Activated naive CD8-positive, alpha-beta T cell treated with anti-CD3 and anti-CD28 coated beads, Interleukin-2, amount 50 U/mL, for 16 hours (primary cell): ENCODE measurements at regions not wholly inside any gene's neighbourhood (a gene's known extent, or its start where the extent isn't known, plus 50 kb on each side); places are given as distances from the start of the nearest gene placed in this dataset.
"Not testable (repeated sequence)": the region's sequence is repeated elsewhere in the genome, so short reads cannot be mapped to it uniquely, and the experiment has no call there.

ENCODE experiments used
- DNase-seq: peaks from one replicate; pipeline ENCODE4 v3.0.0-alpha.2; 2020; ENCODE audit warnings: low read depth, low spot score

DNA sequence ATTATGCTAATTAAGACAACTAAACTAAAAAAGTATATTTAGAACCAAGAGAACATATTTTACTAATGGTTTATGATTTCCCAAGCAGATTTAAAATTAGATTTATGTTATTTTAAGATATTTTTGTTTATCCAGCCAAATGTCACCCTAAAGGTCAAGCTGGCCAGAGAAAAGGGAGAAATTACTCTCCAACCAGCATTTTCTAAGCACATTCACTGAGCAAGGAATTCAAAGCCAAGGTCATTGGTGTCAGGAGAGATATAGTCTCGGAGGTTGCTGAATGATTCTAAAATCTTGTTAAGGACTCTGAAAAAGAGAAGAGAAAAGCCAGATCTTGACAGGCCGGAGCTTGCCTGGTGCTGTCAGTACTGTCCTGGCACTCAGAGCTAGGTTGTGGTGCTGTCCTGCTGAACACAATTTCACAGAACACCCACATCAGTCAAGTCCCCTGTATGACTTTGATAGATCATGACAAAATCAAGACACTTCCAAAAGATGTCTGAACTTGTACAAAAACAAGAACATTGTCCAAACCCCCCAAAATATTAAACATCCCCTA is 222.3 kb upstream of the SMLR1 start:
- DNase-seq: no peak

DNA sequence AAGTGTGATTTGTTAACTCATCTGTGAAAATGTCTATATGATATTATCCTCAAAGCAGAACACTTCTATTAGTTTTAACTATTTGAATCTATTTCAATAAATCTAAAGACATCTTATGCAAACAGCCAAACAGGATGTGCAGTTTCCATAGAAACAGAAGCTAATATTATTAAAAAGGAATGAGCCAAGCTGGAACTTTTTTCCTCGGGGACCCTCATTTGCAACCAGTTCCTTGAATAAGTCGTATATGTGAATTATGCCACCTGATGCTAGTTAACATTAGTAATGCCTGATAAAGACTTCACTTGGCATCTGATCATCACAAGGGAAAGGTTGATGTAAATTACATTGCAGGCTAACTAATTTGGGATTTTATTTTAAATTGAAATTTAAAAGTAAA is 216.9 kb upstream of the SMLR1 start:
- no peak for DNase-seq

GRCh38 chr6:130611366-130611765 is 215.8 kb upstream of the SMLR1 start:
- no peak for DNase-seq

DNA sequence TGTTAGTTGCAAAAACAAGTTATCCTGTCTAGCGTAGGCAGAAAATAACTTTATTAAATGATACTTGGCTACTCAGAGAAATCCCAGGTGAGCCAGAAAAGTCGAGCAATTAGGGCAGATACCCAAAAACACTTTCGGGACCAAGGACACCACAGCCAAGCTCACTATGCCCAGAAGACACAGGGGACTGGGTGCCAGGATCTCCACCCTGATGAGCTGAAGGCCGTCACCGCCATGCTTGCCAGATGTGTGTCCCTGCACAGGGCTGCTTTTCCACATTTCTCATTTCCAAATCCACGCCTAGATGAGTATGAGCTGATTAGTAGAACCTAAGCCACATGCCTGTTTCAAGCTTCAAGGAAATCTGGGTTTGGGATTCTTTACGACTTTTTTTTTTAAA is 214.0 kb upstream of the SMLR1 start:
- DNase-seq: no peak

GRCh38 chr6:130615816-130616215 is 211.4 kb upstream of the SMLR1 start:
- no peak for DNase-seq

DNA sequence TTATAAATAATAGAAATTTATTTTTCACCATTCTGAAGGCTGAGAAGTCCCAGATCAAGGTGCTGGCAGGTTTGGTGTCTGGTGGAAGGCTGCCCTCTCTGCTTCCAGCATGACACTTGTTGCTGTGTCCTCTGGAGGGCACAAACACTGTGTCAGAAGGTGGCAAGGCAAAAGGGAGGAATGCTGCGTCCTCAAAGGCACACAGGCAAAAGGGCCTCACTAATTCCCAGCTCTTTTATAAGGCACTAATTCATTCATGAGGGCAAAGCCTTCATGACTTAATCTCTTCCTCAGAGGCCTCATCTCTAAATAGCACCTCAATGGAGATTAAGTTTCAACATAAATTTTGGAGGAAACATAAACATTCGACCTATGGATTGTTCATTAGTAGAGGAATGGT is 209.5 kb upstream of the SMLR1 start:
- DNase-seq: no peak

- not testable (repeated sequence) for DNase-seq
These were observed 208.4 kb upstream of the SMLR1 start for GRCh38 chr6:130618806-130619205.

DNA sequence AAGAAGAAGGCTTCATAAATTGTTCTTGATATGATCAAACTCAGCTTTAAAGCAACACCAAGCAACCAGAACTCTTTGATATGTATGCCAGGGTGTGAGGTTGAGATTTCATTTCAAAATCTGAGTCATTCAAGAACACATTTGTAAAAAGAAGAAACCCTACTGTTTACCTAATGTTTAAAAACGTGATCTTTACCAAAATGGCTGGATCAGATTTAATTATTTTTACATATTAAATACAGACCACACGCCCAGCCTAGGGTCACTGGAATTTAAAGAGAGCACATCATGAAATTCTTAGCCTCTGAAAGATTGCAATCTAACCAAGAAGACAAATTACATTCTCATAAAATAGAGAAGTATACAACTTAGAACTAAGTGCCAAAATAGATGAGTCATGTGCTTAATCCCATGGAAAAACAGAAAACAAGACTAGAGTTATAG is 206.8 kb upstream of the SMLR1 start:
- no peak for DNase-seq

DNA sequence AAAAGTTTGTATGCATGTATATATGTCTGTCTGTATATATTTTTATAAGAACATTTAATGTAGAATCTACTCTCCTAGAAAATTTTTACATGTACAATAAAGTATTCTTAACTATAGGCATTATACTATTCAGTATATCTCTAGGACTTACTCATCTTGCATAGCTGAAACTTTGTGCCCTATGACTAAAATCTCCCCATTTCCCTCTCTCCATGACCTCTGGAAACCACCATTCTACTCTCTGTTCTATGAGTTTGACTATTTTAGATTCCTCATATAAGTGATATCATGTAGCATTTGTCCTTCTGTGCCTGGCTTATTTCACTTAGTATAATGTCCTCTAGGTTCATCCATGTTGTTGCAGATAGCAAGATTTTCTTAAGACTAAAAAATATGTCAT is 205.1 kb upstream of the SMLR1 start:
- no peak for DNase-seq

- no peak for DNase-seq
These were observed 203.2 kb upstream of the SMLR1 start for GRCh38 chr6:130624046-130624445.

GRCh38 chr6:130625825-130626527 is 201.2 kb upstream of the SMLR1 start:
- no peak for DNase-seq

DNA sequence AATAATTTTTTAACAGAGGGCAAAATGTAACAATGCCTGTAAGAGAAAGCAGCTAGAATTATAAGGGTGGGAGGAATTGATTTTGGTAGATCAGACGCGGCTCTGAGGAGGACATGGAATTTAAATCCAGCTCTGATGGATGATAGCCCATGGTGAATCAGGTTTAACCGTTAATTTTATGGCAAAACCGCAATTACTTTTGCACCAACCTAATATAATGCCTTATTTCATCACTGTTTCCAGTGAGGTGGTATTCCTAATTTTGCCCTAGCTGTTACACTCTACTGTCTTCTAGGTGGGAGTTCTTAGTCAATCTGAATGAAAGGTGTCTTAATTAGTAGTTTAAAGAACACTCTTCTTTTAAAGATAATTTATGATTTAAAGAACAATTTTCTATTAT is 198.3 kb upstream of the SMLR1 start:
- no peak for DNase-seq

DNA sequence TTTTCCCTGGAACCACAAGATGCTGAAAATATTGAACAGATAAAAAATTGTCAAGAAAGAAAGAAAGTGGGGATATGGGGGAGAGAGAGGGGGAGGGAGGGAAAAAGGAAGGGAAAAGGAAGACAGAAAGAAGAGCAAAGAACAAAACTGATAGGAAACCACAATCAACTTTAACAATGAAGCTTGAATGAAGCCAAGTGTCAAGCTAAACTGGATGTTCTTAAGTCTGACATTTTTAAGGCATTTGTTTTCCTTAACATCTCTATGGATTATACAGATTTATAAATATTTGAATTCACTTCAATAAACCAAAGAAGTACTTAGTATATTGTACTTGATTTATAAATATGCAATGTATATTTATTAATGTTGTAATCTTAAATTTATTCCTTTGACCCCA is 197.6 kb upstream of the SMLR1 start:
- no peak for DNase-seq

DNA sequence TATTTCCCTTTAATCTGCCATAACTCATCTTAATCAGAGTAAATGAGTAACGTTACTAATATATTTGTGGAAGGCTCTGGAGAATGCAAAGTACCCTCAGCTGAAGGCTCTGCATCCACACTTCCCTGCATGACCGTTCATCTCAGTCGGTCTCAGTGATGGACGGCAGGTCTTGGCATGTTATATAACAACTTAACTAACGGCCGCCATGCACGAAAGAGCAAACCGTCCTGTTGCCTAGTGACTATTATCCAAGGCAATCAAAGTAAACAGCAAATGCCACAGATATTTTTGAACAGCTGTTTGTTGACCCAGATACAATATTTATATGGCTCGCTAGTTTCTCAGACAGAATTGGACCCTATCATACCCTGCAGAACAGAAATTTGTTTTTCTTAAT is 194.9 kb upstream of the SMLR1 start:
- no peak for DNase-seq

GRCh38 chr6:130632897-130633296 is 194.3 kb upstream of the SMLR1 start:
- DNase-seq: no peak

DNA sequence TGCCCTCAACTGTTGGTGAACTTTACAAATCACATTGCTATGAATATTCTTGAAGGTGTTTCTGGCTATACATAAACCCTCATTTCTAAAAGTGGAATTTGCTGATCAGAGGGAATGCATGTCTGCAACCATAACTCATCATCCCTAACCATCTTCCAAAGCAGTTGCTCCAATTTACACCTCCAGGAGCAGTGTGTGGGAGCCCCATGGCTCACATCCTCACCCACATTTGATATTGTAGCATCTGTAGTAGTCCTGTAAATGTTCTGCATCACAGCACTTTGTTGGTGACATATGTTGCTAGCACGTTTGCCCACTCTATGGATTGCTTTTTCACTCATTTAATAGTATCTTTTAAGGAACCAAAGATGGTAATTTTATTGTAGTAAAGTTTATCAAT is 183.8 kb upstream of the SMLR1 start:
- no peak for DNase-seq

DNA sequence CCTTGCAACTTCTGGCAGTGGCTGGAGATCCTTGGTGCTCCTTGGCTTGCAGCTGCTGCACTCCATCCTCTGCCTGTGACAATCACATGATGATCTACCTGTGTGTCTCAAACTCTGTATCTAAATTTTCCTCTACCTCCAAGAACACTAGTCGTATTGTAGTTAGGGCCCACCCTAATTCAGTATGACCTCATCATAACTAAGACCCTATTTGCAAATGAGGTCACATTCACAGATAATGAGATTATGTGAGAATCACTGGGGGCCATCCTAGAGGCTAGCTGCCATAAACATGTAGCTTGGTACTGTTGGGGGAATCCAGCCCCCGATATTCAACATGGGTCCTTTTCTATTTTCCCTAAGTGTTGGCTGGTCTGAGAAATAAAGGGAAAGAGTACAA is 183.0 kb upstream of the SMLR1 start:
- no peak for DNase-seq

DNA sequence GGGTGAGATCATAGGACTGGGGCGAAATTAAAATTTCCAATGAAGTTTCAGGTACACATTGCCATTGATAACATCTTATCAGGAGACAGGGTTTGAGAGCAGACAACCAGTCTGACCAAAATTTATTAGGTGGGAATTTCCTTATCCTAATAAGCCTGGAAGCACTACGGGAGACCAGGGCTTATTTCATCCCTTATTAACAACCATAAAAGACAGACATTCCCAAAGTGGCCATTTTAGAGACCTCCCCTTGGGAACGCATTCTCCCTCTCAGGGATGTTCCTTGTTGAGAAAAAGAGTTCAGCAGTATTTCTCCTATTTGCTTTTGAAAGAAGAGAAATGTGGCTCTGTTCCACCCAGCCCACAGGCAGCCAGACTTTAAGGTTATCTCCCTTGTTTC is 182.4 kb upstream of the SMLR1 start:
- not testable (repeated sequence) for DNase-seq

DNA sequence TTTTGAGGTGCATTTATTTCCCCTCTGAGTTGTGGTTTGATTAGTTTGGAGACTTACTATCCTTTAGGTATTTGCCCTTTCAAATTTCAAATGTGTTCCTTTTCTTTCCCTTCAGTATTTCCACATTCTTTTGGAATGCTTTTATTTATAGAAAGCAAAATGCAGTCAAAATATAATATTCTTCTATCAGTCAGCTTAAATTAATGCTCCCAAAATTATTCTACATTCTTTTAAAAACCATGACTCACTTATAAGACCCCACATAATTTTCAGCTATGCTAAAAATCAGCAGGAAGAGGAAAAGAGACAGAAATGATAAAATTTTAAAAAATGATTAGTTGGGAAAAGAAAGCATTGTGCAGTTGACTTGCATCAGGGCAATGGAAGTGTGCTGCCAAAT is 180.0 kb upstream of the SMLR1 start:
- no peak for DNase-seq

DNA sequence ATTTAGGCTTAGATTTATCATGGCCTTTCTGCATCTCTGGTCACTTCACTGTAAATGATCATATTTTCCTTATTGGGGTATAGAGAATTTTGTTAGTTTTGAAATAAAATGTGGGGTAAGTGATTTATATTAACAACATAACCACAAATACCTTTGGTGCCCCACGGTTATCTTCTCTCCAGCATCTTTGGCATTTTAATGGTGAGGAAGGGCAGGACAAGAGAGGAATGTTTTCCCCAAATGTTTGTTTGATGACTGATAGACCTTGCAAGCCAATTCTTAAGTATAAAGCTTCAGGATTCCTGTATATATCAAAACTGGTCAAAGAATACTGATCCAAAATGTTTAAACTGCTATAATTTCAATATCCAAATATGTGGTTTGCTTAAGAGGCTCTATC is 171.6 kb upstream of the SMLR1 start:
- no peak for DNase-seq

DNA sequence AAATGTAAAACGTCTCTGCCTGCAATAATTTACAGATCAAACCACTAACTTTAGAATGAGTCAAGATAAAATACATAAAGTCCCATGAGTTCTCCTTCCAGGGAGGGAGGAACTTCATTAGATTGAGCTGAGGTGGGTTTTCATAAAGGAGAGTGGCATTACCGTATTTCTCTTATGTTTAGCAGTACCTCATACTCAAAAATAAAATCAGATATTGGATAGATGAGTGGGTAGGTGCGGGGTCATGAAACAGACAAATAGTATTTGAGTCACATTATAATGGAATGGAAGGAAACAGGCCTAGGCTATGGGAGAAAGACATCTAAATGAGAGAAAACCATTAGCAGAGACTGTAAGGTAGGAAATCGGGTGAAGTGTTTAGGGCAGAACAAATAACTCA is 166.1 kb upstream of the SMLR1 start:
- DNase-seq: no peak

DNA sequence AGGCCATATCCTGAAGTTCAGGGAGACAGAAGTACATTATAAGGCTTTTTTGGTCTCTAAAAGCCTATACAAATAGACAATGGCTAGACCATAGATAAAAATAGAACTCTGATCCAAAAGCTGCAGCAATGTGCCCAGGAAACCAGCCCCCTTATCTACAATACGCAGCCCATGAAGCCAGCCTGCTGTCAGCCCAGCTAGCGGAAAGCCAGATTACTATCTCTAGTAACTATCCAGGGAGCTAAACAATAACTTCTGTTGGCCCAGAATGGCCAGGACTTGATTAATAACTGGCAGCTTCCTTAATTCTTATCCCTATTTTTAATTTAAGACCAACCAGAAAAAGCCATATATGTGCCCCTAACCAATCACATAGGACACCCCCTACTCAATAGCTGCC is 160.4 kb upstream of the SMLR1 start:
- no peak for DNase-seq

DNA sequence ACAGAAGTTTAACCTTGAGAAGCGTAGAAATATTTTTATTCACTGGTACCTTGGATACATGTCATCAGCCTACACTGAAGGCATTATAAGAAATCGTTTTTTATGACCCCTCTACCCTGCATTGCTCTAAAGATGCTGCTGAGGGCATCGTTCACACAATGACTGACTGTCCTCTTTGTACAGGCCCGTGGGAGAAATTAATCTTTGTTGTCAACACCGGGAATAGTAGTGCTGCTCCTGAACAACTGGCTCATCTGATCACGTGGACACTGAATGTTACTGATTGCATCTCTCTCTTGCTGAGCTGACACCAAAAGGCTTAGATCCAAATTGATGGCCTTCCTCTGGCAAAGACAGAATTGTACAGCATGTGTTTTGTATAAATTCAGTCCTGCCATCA is 157.1 kb upstream of the SMLR1 start:
- no peak for DNase-seq

DNA sequence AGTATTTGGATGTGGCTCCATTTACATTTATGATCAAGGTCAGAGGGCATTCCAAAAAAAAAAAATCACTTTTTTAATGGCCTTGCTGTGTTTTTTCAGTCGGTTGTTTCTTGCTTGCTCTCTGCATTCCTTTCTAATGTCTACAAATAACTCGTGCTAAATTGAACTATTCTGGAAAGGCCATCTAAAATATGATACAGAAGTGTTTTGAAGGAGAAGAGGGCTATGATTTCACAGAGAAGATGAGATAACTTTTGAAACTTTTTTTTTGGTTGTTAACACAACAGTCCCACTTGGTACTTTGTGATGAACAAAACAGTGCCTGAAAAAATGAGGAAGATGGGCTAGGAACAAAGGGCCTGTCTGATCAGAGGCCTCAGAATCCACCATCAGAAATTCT is 156.1 kb upstream of the SMLR1 start:
- no peak for DNase-seq
